H1 (cell line): ENCODE measurements at regions not wholly inside any gene's neighbourhood (a gene's known extent, or its start where the extent isn't known, plus 50 kb on each side); places are given as distances from the start of the nearest gene placed in this dataset.

Source experiments
- CTCF ChIA-PET: fragments of 300-600 bp; sonication (Branson Sonifier 250); formaldehyde crosslinking; loops from one replicate; lab custom pipeline; 2021; ENCODE audit not compliant: partially characterized antibody; lab: Charles Lee
- POLR2A ChIA-PET: fragments of 300-600 bp; sonication (Branson Sonifier 250); formaldehyde crosslinking; loops from one replicate; lab custom pipeline; 2021; ENCODE audit warnings: inconsistent platforms; ENCODE audit not compliant: partially characterized antibody; lab: Charles Lee
- DNase-seq, 2 experiments: peaks; one replicate each; pipeline versions ENCODE4 v3.0.0 to v3.0.0-alpha.2; 2010 to 2022; ENCODE audit warnings: low spot score in 2 of 2, low read depth in 1 of 2, mixed read lengths in 1 of 2
- FAIRE-seq: peaks from 2 replicates; lab custom pipeline; 2011; peaks lifted over from hg19 to GRCh38; lab: Jason Lieb, UNC
- H2AFZ ChIP-seq: 2 replicates; pipeline ENCODE4 v1.8.1; 2012; ENCODE audit warnings: low read length, inconsistent platforms
- H2AK5ac ChIP-seq: 2 replicates; pipeline ENCODE4 v1.6.1; 2013; ENCODE audit warnings: low read depth, low read length
- H2BK120ac ChIP-seq: replicated peaks from 2 replicates; pipeline ENCODE3; 2013; ENCODE audit warnings: low read depth, low read length, inconsistent platforms
- H2BK12ac ChIP-seq: 2 replicates; pipeline ENCODE4 v1.6.1; 2013; ENCODE audit warnings: low read depth, low read length
- H2BK15ac ChIP-seq: 2 replicates; pipeline ENCODE4 v1.6.1; 2013; ENCODE audit warnings: low read length
- H2BK20ac ChIP-seq: 2 replicates; pipeline ENCODE4 v1.6.1; 2013; ENCODE audit warnings: low read length
- H2BK5ac ChIP-seq: 2 replicates; pipeline ENCODE4 v1.6.1; 2013; ENCODE audit warnings: low read depth, low read length
- H3K14ac ChIP-seq: 2 replicates; pipeline ENCODE4 v1.6.1; 2013; ENCODE audit warnings: inconsistent platforms; ENCODE audit not compliant: insufficient read length
- H3K18ac ChIP-seq: 2 replicates; pipeline ENCODE4 v1.6.1; 2013; ENCODE audit warnings: low read length; ENCODE audit errors: extremely low read depth
- H3K23ac ChIP-seq: 2 replicates; pipeline ENCODE4 v1.6.1; 2013; ENCODE audit warnings: inconsistent platforms; ENCODE audit not compliant: insufficient read length
- H3K23me2 ChIP-seq: 2 replicates; pipeline ENCODE4 v1.6.1; 2013; ENCODE audit warnings: low read depth, low read length
- H3K27ac ChIP-seq: 2 replicates; pipeline ENCODE4 v1.6.1; 2011; ENCODE audit warnings: low read depth, low read length, inconsistent platforms
- H3K27me3 ChIP-seq, 4 experiments: replicated peaks in 1 of 4; 1 replicate in 1 of 4; 2 replicates in 3 of 4; pipeline versions ENCODE4 v1.6.1 to v1.8.1; 2011 to 2013; ENCODE audit warnings: low read length in 3 of 4, mild to moderate bottlenecking in 3 of 4, inconsistent platforms in 2 of 4, mixed read lengths in 2 of 4, moderate library complexity in 1 of 4; ENCODE audit not compliant: control insufficient read depth in 3 of 4, insufficient read depth in 3 of 4; ENCODE audit errors: extremely low read depth in 1 of 4
- H3K36me3 ChIP-seq, 4 experiments: 2 replicates each; pipeline versions ENCODE4 v1.6.1 to v1.8.1; 2011 to 2013; ENCODE audit warnings: mild to moderate bottlenecking in 4 of 4, low read length in 3 of 4, moderate library complexity in 2 of 4, control low read depth in 1 of 4, inconsistent platforms in 1 of 4; ENCODE audit not compliant: insufficient read depth in 4 of 4, control insufficient read depth in 2 of 4
- H3K4ac ChIP-seq: replicated peaks from 2 replicates; pipeline ENCODE3; 2013; ENCODE audit warnings: low read length, low read depth, mixed read lengths, inconsistent platforms; ENCODE audit not compliant: insufficient read length
- H3K4me1 ChIP-seq, 4 experiments: replicated peaks in 1 of 4; 1 replicate in 1 of 4; 2 replicates in 3 of 4; pipeline versions ENCODE4 v1.6.1 to v1.8.1; 2011 to 2013; ENCODE audit warnings: low read length in 3 of 4, inconsistent platforms in 2 of 4, mixed read lengths in 1 of 4; ENCODE audit not compliant: insufficient read depth in 4 of 4, control insufficient read depth in 3 of 4
- H3K4me2 ChIP-seq, 2 experiments: 2 replicates each; pipeline versions ENCODE4 v1.6.1 to v1.8.1; 2011 to 2013; ENCODE audit warnings: low read depth in 2 of 2, low read length in 2 of 2, control low read depth in 1 of 2, inconsistent platforms in 1 of 2, mild to moderate bottlenecking in 1 of 2; ENCODE audit not compliant: insufficient read depth in 1 of 2
- H3K4me3 ChIP-seq, 4 experiments: fragments of 200-600, 300-600 bp in 1 of 4; sonication (generic), shearing (Covaris generic), sonication (Bioruptor Twin) in 1 of 4; 2 replicates each; pipeline versions ENCODE4 v1.5.1 to v1.8.1; 2011 to 2016; ENCODE audit warnings: low read length in 4 of 4, low read depth in 3 of 4, control low read depth in 2 of 4, inconsistent platforms in 2 of 4, mild to moderate bottlenecking in 2 of 4, mixed read lengths in 1 of 4, moderate library complexity in 1 of 4; ENCODE audit not compliant: insufficient read depth in 2 of 4; ENCODE audit errors: extremely low read depth in 1 of 4
- H3K56ac ChIP-seq: replicated peaks from 2 replicates; pipeline ENCODE3; 2013; ENCODE audit warnings: low read depth, mild to moderate bottlenecking, mixed read lengths, low read length, inconsistent platforms; ENCODE audit not compliant: insufficient read length
- H3K79me1 ChIP-seq: 2 replicates; pipeline ENCODE4 v1.6.1; 2013; ENCODE audit warnings: low read depth, low read length, control low read depth
- H3K79me2 ChIP-seq, 2 experiments: 2 replicates each; pipeline versions ENCODE4 v1.6.1 to v1.8.1; 2012 to 2013; ENCODE audit warnings: low read length in 2 of 2, mild to moderate bottlenecking in 2 of 2, inconsistent platforms in 1 of 2; ENCODE audit not compliant: insufficient read depth in 2 of 2, control insufficient read depth in 1 of 2
- H3K9ac ChIP-seq, 4 experiments: replicated peaks in 1 of 4; 1 replicate in 1 of 4; 2 replicates in 3 of 4; pipeline versions ENCODE4 v1.6.1 to v1.8.1; 2011 to 2013; ENCODE audit warnings: low read depth in 3 of 4, low read length in 3 of 4, control low read depth in 2 of 4, mild to moderate bottlenecking in 2 of 4, moderate library complexity in 2 of 4, inconsistent platforms in 1 of 4; ENCODE audit errors: extremely low read depth in 1 of 4
- H3K9me3 ChIP-seq, 2 experiments: 2 replicates each; pipeline versions ENCODE4 v1.6.1 to v1.8.1; 2012 to 2013; ENCODE audit warnings: mild to moderate bottlenecking in 2 of 2, moderate library complexity in 2 of 2, control low read depth in 1 of 2, inconsistent platforms in 1 of 2, low read depth in 1 of 2, low read length in 1 of 2, mixed read lengths in 1 of 2; ENCODE audit not compliant: insufficient read depth in 2 of 2
- H4K20me1 ChIP-seq, 2 experiments: replicated peaks in 1 of 2; 2 replicates each; pipeline versions ENCODE3 to v1.8.1; 2011 to 2013; ENCODE audit warnings: inconsistent platforms in 2 of 2, low read length in 2 of 2, mild to moderate bottlenecking in 1 of 2; ENCODE audit not compliant: insufficient read depth in 2 of 2, control insufficient read depth in 1 of 2
- H4K5ac ChIP-seq: 2 replicates; pipeline ENCODE4 v1.6.1; 2013; ENCODE audit warnings: low read length, low read depth, mixed read lengths, inconsistent platforms; ENCODE audit not compliant: insufficient read length
- H4K8ac ChIP-seq: 2 replicates; pipeline ENCODE4 v1.8.0; 2013; ENCODE audit warnings: mild to moderate bottlenecking, moderate library complexity, low read length, inconsistent platforms; ENCODE audit not compliant: insufficient read depth; ENCODE audit errors: extremely low read depth
- H4K91ac ChIP-seq: replicated peaks from 2 replicates; pipeline ENCODE3; 2013; ENCODE audit warnings: low read length, mixed read lengths, inconsistent platforms; ENCODE audit not compliant: insufficient read length
- ASH2L ChIP-seq: fragments of 200-600, 300-600 bp; sonication (generic); IDR thresholded peaks from one replicate; pipeline ENCODE4 v1.7.1; 2017; ENCODE audit warnings: low read length
- BACH1 ChIP-seq: IDR thresholded peaks from 2 replicates; pipeline ENCODE4 v1.6.1; 2012; ENCODE audit warnings: low read length, improper control_type of control experiment
- CBX5 ChIP-seq: fragments of 300-800, 300-1000 bp; sonication (generic); IDR thresholded peaks from 2 replicates; pipeline ENCODE4 v1.7.1; 2016; ENCODE audit warnings: antibody characterized with exemption, low read length, low read depth
- CHD2 ChIP-seq: IDR thresholded peaks from 2 replicates; pipeline ENCODE4 v1.6.1; 2012; ENCODE audit warnings: low read length, improper control_type of control experiment
- CREB1 ChIP-seq: IDR thresholded peaks from 2 replicates; pipeline ENCODE4 v1.6.1; 2012; ENCODE audit warnings: inconsistent platforms
- CTBP2 ChIP-seq: IDR thresholded peaks from 2 replicates; pipeline ENCODE4 v1.7.0; 2011; ENCODE audit warnings: borderline replicate concordance, mild to moderate bottlenecking, moderate library complexity, mixed read lengths, low read length; ENCODE audit not compliant: insufficient read depth, insufficient read length
- GABPA ChIP-seq: IDR thresholded peaks from 2 replicates; pipeline ENCODE4 v1.6.1; 2011; ENCODE audit warnings: mild to moderate bottlenecking, low read length, moderate library complexity, borderline replicate concordance; ENCODE audit not compliant: insufficient read depth
- KDM4A ChIP-seq: IDR thresholded peaks from one replicate; pipeline ENCODE4 v1.7.1; 2012; ENCODE audit warnings: low read depth, mild to moderate bottlenecking, moderate library complexity, low read length, inconsistent platforms; ENCODE audit not compliant: severe bottlenecking
- KDM5A ChIP-seq: fragments of 200-600 bp; IDR thresholded peaks from 2 replicates; pipeline ENCODE4 v1.7.1; 2012; ENCODE audit warnings: mild to moderate bottlenecking, low read length, inconsistent platforms, mixed read lengths
- POLR2A ChIP-seq, 2 experiments: IDR thresholded peaks; 1 replicate in 1 of 2; 2 replicates in 1 of 2; pipeline ENCODE4 v1.6.1; 2011; ENCODE audit warnings: low read depth in 2 of 2, low read length in 2 of 2, mild to moderate bottlenecking in 2 of 2; ENCODE audit errors: control extremely low read depth in 1 of 2
- RBBP5 ChIP-seq: IDR thresholded peaks from 2 replicates; pipeline ENCODE4 v1.7.1; 2012; ENCODE audit warnings: low read depth, mild to moderate bottlenecking, inconsistent platforms, low read length, moderate library complexity, borderline replicate concordance
- SAP30 ChIP-seq: fragments of 300-600 bp; sonication (generic); IDR thresholded peaks from 2 replicates; pipeline ENCODE4 v1.7.1; 2012; ENCODE audit warnings: low read length, moderate library complexity, mild to moderate bottlenecking, inconsistent platforms; ENCODE audit not compliant: insufficient read depth, insufficient replicate concordance
- SIRT6 ChIP-seq: IDR thresholded peaks from one replicate; pipeline ENCODE4 v1.7.1; 2012; ENCODE audit warnings: low read length, inconsistent platforms
- SP1 ChIP-seq: IDR thresholded peaks from 2 replicates; pipeline ENCODE4 v1.6.1; 2011; ENCODE audit warnings: low read depth, low read length
- SP2 ChIP-seq: IDR thresholded peaks from 2 replicates; pipeline ENCODE4 v1.6.1; 2012; ENCODE audit warnings: mild to moderate bottlenecking, low read length, inconsistent platforms
- TBP ChIP-seq: IDR thresholded peaks from 2 replicates; pipeline ENCODE4 v1.6.1; 2011; ENCODE audit warnings: low read depth, low read length, improper control_type of control experiment
- YY1 ChIP-seq: IDR thresholded peaks from 2 replicates; pipeline ENCODE4 v1.6.1; 2011; ENCODE audit warnings: low read depth, mild to moderate bottlenecking, low read length
- WGBS, 2 experiments: shearing (Covaris generic) in 1 of 2; methylation state at CpG; one replicate each; pipeline versions ENCODE4 v1.1.6 to v1.1.7; 2013 to 2015; ENCODE audit warnings: low lambda C conversion rate in 2 of 2, mixed read lengths in 2 of 2, inconsistent platforms in 1 of 2, low coverage in 1 of 2, missing lambda C conversion rate in 1 of 2; ENCODE audit not compliant: insufficient replicate concordance in 2 of 2, insufficient coverage in 1 of 2, insufficient read length in 1 of 2; ENCODE audit errors: extremely low coverage in 1 of 2, missing lambda C conversion rate in 1 of 2; 5-methylcytosine and 5-hydroxymethylcytosine counted together

- no peak overlapping the region for H2AK5ac ChIP-seq
- no peaks in the 10 kb centered on the region for H3K4me1 ChIP-seq
- no peaks in the 10 kb centered on the region for H4K20me1 ChIP-seq
- H3K9ac ChIP-seq: no peak overlapping the region
- no peaks in the 10 kb centered on the region for H3K27me3 ChIP-seq
- H3K18ac ChIP-seq: no peak overlapping the region
- WGBS, 2 experiments: 86% methylated on average over 8 of the region's 8 CpGs; no CpG with 5 or more reads in 1 of the 2 experiments
- no peaks in the 10 kb centered on the region for H3K79me1 ChIP-seq
- H4K5ac ChIP-seq: no peak overlapping the region
- no peak overlapping the region for H2BK120ac ChIP-seq
- ChIA-PET CTCF (interaction anchor here (1.0 to 2.9 kb wide), 2 partner anchors 11 to 172 kb away, joined by 5 to 10 read pairs; no protein-coding TSS in a partner anchor), POLR2A (no interaction called here)
- no peak overlapping the region for H3K27ac ChIP-seq
- no peak overlapping the region for H2AFZ ChIP-seq
- H3K4ac ChIP-seq: no peak overlapping the region
- no peaks in the 10 kb centered on the region for H3K36me3 ChIP-seq
- H3K4me3 ChIP-seq: no peak overlapping the region
- H3K9me3 ChIP-seq: no peaks in the 10 kb centered on the region
- no peak overlapping the region for H3K56ac ChIP-seq
- no peak overlapping the region for H2BK12ac ChIP-seq
- no peak overlapping the region for H3K14ac ChIP-seq
- H2BK20ac ChIP-seq: no peak overlapping the region
- DNase-seq (peak in 1 of 2 experiments; percentile 11), FAIRE-seq (no peak)
- H3K79me2 ChIP-seq: no peaks in the 10 kb centered on the region
- no peaks in the 10 kb centered on the region for H3K23me2 ChIP-seq
- H3K23ac ChIP-seq: no peak overlapping the region
- no peak overlapping the region for H4K8ac ChIP-seq
- no peak overlapping the region for H2BK15ac ChIP-seq
- H4K91ac ChIP-seq: no peak overlapping the region
- no peak overlapping the region for H3K4me2 ChIP-seq
- H2BK5ac ChIP-seq: no peak overlapping the region
- no peak for TF ChIP-seq GABPA
- no peak for TF ChIP-seq ASH2L
- no peak for TF ChIP-seq SP2
- no peak for TF ChIP-seq CBX5
- TF ChIP-seq SIRT6: no peak
- no peak for TF ChIP-seq RBBP5
- TF ChIP-seq CREB1: no peak
- TF ChIP-seq KDM4A: no peak
- TF ChIP-seq POLR2A (IDR thresholded peaks at IDR 0.05; ENCODE audit: control extremely low read depth in 1 of 2, low read depth in 2 of 2, low read length in 2 of 2): no peak
- TF ChIP-seq CTBP2: no peak
- TF ChIP-seq YY1: no peak
- no peak for TF ChIP-seq BACH1
- no peak for TF ChIP-seq SAP30
- no peak for TF ChIP-seq CHD2
- TF ChIP-seq TBP: no peak
- no peak for TF ChIP-seq KDM5A
- TF ChIP-seq SP1: no peak
Observed at GRCh38 chr5:135253601-135254178, 145.3 kb downstream of the MACROH2A1 start.
